NCI-H345 treated with DMSO at 0.1 percent for 48 hours (cell line): ENCODE measurements at regions not wholly inside any gene's neighbourhood (a gene's known extent, or its start where the extent isn't known, plus 50 kb on each side); places are given as distances from the start of the nearest gene placed in this dataset.

ENCODE experiments used
- DNase-seq: peaks from one replicate; lab custom pipeline; 2025; ENCODE audit not compliant: unreplicated experiment; lab: John Stamatoyannopoulos, UW

- peak; percentile 69 for DNase-seq
These were observed 299.8 kb upstream of the CNTN4 start for GRCh38 chr3:1798711-1799405.

- DNase-seq, result no peak
These were observed 293.3 kb upstream of the CNTN4 start for GRCh38 chr3:1805331-1805730.

- no peak for DNase-seq
These were observed 290.1 kb upstream of the CNTN4 start for GRCh38 chr3:1808590-1808989.

- no peak for DNase-seq
These were observed 274.8 kb upstream of the CNTN4 start for GRCh38 chr3:1823867-1824266.

GRCh38 chr3:1824359-1824758 is 274.3 kb upstream of the CNTN4 start:
- no peak for DNase-seq

GRCh38 chr3:1828519-1828918 is 270.1 kb upstream of the CNTN4 start:
- DNase-seq, result no peak

GRCh38 chr3:1830851-1831250 is 267.8 kb upstream of the CNTN4 start:
- DNase-seq, result no peak

- DNase-seq, result no peak
These were observed 266.3 kb upstream of the CNTN4 start for GRCh38 chr3:1832395-1832794.

- no peak for DNase-seq
These were observed 255.6 kb upstream of the CNTN4 start for GRCh38 chr3:1843111-1843510.

GRCh38 chr3:1847571-1847970 is 251.1 kb upstream of the CNTN4 start:
- DNase-seq, result no peak

- no peak for DNase-seq
These were observed 249.7 kb upstream of the CNTN4 start for GRCh38 chr3:1848935-1849334.

GRCh38 chr3:1852950-1853349 is 245.7 kb upstream of the CNTN4 start:
- DNase-seq, result no peak

GRCh38 chr3:1855841-1856240 is 242.8 kb upstream of the CNTN4 start:
- DNase-seq, result no peak

GRCh38 chr3:1870738-1871137 is 227.9 kb upstream of the CNTN4 start:
- DNase-seq, result no peak

GRCh38 chr3:1883534-1883933 is 215.1 kb upstream of the CNTN4 start:
- no peak for DNase-seq

GRCh38 chr3:1892459-1892858 is 206.2 kb upstream of the CNTN4 start:
- DNase-seq, result no peak

GRCh38 chr3:1902416-1902815 is 196.2 kb upstream of the CNTN4 start:
- DNase-seq, result no peak

- DNase-seq, result no peak
These were observed 195.6 kb upstream of the CNTN4 start for GRCh38 chr3:1903111-1903510.

- DNase-seq, result no peak
These were observed 190.8 kb upstream of the CNTN4 start for GRCh38 chr3:1907911-1908310.

- no peak for DNase-seq
These were observed 189.8 kb upstream of the CNTN4 start for GRCh38 chr3:1908651-1909445.

GRCh38 chr3:1910322-1910721 is 188.3 kb upstream of the CNTN4 start:
- DNase-seq, result no peak

GRCh38 chr3:1929788-1930414 is 168.8 kb upstream of the CNTN4 start:
- no peak for DNase-seq
